Right lobe of liver (tissue), 6 donors: ENCODE measurements at regions not wholly inside any gene's neighbourhood (a gene's known extent, or its start where the extent isn't known, plus 50 kb on each side); places are given as distances from the start of the nearest gene placed in this dataset.

Experiments used
- ATAC-seq, 4 donors: fragments of 200-7000 bp; cut with Tn5 transposase; one replicate each; pipeline ENCODE4 v1.9.1; 2020; ENCODE audit warnings: mild to moderate bottlenecking in 4 of 4, moderate library complexity in 4 of 4
- DNase-seq, 3 donors: peaks; one replicate each; pipeline ENCODE4 v3.0.0-alpha.2; 2020
- H3K27ac ChIP-seq, 3 donors: fragments of 200-600 bp; one replicate each; pipeline ENCODE4 v1.8.0; 2022
- H3K27me3 ChIP-seq, 2 donors: fragments of 200-600 bp; one replicate each; pipeline ENCODE4 v1.8.0; 2022
- H3K36me3 ChIP-seq, 4 donors: fragments of 200-600 bp; sonication (generic) in 1 of 4; one replicate each; pipeline versions ENCODE4 v1.5.1 to v1.8.0; 2017 to 2022; ENCODE audit warnings: control low read depth in 1 of 4
- H3K4me1 ChIP-seq, 4 donors: fragments of 200-600 bp; sonication (generic) in 1 of 4; one replicate each; pipeline versions ENCODE4 v1.5.1 to v1.8.0; 2017 to 2022; ENCODE audit warnings: control low read depth in 1 of 4
- H3K4me3 ChIP-seq, 3 donors: fragments of 200-600 bp; one replicate each; pipeline ENCODE4 v1.8.0; 2022
- H3K9me3 ChIP-seq, 4 donors: fragments of 200-600 bp; sonication (generic) in 1 of 4; one replicate each; pipeline versions ENCODE4 v1.5.1 to v1.8.0; 2017 to 2022; ENCODE audit warnings: control low read depth in 1 of 4
- CTCF ChIP-seq, 4 donors: fragments of 200-600 bp in 3 of 4; fragments of 450-650 bp in 1 of 4; IDR thresholded peaks; one replicate each; pipeline versions ENCODE4 v1.5.1 to v1.8.0; 2016 to 2022; ENCODE audit warnings: antibody characterized with exemption in 4 of 4, mild to moderate bottlenecking in 2 of 4
- POLR2A ChIP-seq: fragments of 450-650 bp; IDR thresholded peaks from one replicate; pipeline ENCODE4 v1.6.1; 2017; ENCODE audit warnings: antibody characterized with exemption, mild to moderate bottlenecking
- WGBS: methylation state at CpG from one replicate; pipeline ENCODE4 v1.1.6; 2018; ENCODE audit warnings: low coverage, low lambda C conversion rate; ENCODE audit not compliant: insufficient coverage; ENCODE audit errors: missing lambda C conversion rate; 5-methylcytosine and 5-hydroxymethylcytosine counted together
- intact Hi-C, 2 donors: fragments of 100-400 bp; cut with DNase I; formaldehyde crosslinking; loops; one replicate each; pipeline versions ENCODE4 v1.11.2 to v1.14.1; 2022
- donor health status: DM: no; HTN: yes; CAD: no.
- donor health status: DM: no; HTN: no; CAD: no.
- donor health status: DM: no; HTN: no; CAD: no.
- donor health status: DM: no; HTN: yes; CAD: no.
- donor health status: DM: no; HTN: yes; CAD: no.

GRCh38 chr20:22904386-22904785 is 130.7 kb upstream of the SSTR4 start:
- Histone ChIP-seq H3K9me3 (no peaks in the 10 kb centered on the region), H3K27me3 (no peaks in the 10 kb centered on the region), H3K4me3 (no peak overlapping the region), H3K36me3 (no peaks in the 10 kb centered on the region), H3K27ac (no peak overlapping the region), H3K4me1 (no peaks in the 10 kb centered on the region)
- no peak for ATAC-seq
- TF ChIP-seq POLR2A = no peak
- TF ChIP-seq CTCF (IDR thresholded peaks at IDR 0.05) = no peak
- intact Hi-C loops = no loop called here
- no peak for DNase-seq
- 57% methylated on average over 2 of the region's 2 CpGs for WGBS

GRCh38 chr20:22904905-22905304 is 130.2 kb upstream of the SSTR4 start:
- ATAC-seq = no peak
- Histone ChIP-seq H3K27me3 (no peaks in the 10 kb centered on the region), H3K4me3 (no peak overlapping the region), H3K4me1 (no peaks in the 10 kb centered on the region), H3K27ac (no peak overlapping the region), H3K9me3 (no peaks in the 10 kb centered on the region), H3K36me3 (no peaks in the 10 kb centered on the region)
- no peak for TF ChIP-seq CTCF (IDR thresholded peaks at IDR 0.05)
- no peak for TF ChIP-seq POLR2A
- DNase-seq = no peak
- intact Hi-C loops = no loop called here
- no CpG with 5 or more reads among the region's 2 CpGs for WGBS

GRCh38 chr20:22905658-22906057 is 129.5 kb upstream of the SSTR4 start:
- 28% methylated on average over 6 of the region's 10 CpGs for whole genome bisulfite sequencing
- DNase-seq (no peak), ATAC-seq (no peak)
- no peak for TF ChIP-seq CTCF (IDR thresholded peaks at IDR 0.05)
- no peak for TF ChIP-seq POLR2A
- Histone ChIP-seq H3K4me1 (no peaks in the 10 kb centered on the region), H3K36me3 (no peaks in the 10 kb centered on the region), H3K27me3 (no peaks in the 10 kb centered on the region), H3K27ac (no peak overlapping the region), H3K4me3 (no peak overlapping the region), H3K9me3 (no peaks in the 10 kb centered on the region)
- intact Hi-C loops = no loop called here

GRCh38 chr20:22908437-22908836 is 126.7 kb upstream of the SSTR4 start:
- Histone ChIP-seq H3K4me1 (no peaks in the 10 kb centered on the region), H3K9me3 (no peaks in the 10 kb centered on the region), H3K27ac (no peak overlapping the region), H3K27me3 (no peaks in the 10 kb centered on the region), H3K36me3 (no peaks in the 10 kb centered on the region), H3K4me3 (no peak overlapping the region)
- intact Hi-C loops = no loop called here
- WGBS = 42% methylated on average over 3 of the region's 3 CpGs
- no peak for ATAC-seq
- no peak for DNase-seq
- TF ChIP-seq POLR2A (no peak), CTCF (IDR thresholded peaks at IDR 0.05) (no peak)

- Histone ChIP-seq H3K36me3 (no peaks in the 10 kb centered on the region), H3K4me1 (no peaks in the 10 kb centered on the region), H3K9me3 (no peaks in the 10 kb centered on the region), H3K27me3 (no peaks in the 10 kb centered on the region), H3K4me3 (no peak overlapping the region), H3K27ac (no peak overlapping the region)
- ATAC-seq (no peak), DNase-seq (no peak)
- 48% methylated on average over 3 of the region's 3 CpGs for WGBS
- intact Hi-C loops = no loop called here
- no peak for TF ChIP-seq CTCF (IDR thresholded peaks at IDR 0.05)
- no peak for TF ChIP-seq POLR2A
These were observed 126.2 kb upstream of the SSTR4 start for GRCh38 chr20:22908944-22909343.
